CD4-positive, alpha-beta T cell (primary cell): ENCODE measurements at regions not wholly inside any gene's neighbourhood (a gene's known extent, or its start where the extent isn't known, plus 50 kb on each side); places are given as distances from the start of the nearest gene placed in this dataset.

Experiments
- ATAC-seq: fragments of 200-7000 bp; cut with Tn5 transposase; one replicate; pipeline ENCODE4 v1.10.0; 2022; ENCODE audit warnings: mild to moderate bottlenecking; ENCODE audit not compliant: poor library complexity
- CTCF ChIA-PET: fragments of 350-600 bp; sonication (Branson Sonifier 250); formaldehyde crosslinking; loops from one replicate; lab custom pipeline; 2021; ENCODE audit warnings: antibody characterized with exemption, inconsistent platforms; lab: Charles Lee
- POLR2A ChIA-PET: fragments of 350-600 bp; sonication (Branson Sonifier 250); formaldehyde crosslinking; loops from one replicate; lab custom pipeline; 2021; ENCODE audit warnings: antibody characterized with exemption, inconsistent platforms; lab: Charles Lee
- DNase-seq, 14 experiments: peaks; one replicate each; pipeline ENCODE4 v3.0.0-alpha.2; 2013 to 2020; ENCODE audit warnings: mixed read lengths in 2 of 14
- H3K27ac ChIP-seq, 2 donors: one replicate each; pipeline versions ENCODE4 v1.5.1 to v1.7.0; 2013; ENCODE audit warnings: low read length in 2 of 2, low read depth in 1 of 2, mild to moderate bottlenecking in 1 of 2
- H3K27me3 ChIP-seq, 2 experiments: 1 replicate in 1 of 2; 2 replicates in 1 of 2; pipeline versions ENCODE4 v1.6.1 to v1.7.0; 2013; ENCODE audit warnings: low read length in 2 of 2, control low read depth in 1 of 2, mild to moderate bottlenecking in 1 of 2, moderate library complexity in 1 of 2; ENCODE audit not compliant: insufficient read depth in 2 of 2, control insufficient read depth in 1 of 2
- H3K36me3 ChIP-seq: one replicate; pipeline ENCODE4 v1.6.1; 2013; ENCODE audit warnings: low read length, control low read depth; ENCODE audit not compliant: insufficient read depth
- H3K4me1 ChIP-seq: one replicate; pipeline ENCODE4 v1.6.1; 2013; ENCODE audit warnings: low read length, control low read depth; ENCODE audit not compliant: insufficient read depth
- H3K4me3 ChIP-seq: one replicate; pipeline ENCODE4 v1.5.1; 2013; ENCODE audit warnings: mild to moderate bottlenecking, low read length, moderate library complexity
- H3K9me3 ChIP-seq, 2 experiments: 1 replicate in 1 of 2; 2 replicates in 1 of 2; pipeline versions ENCODE4 v1.6.1 to v1.7.0; 2013; ENCODE audit warnings: low read length in 2 of 2, mild to moderate bottlenecking in 2 of 2, control low read depth in 1 of 2, moderate library complexity in 1 of 2; ENCODE audit not compliant: control insufficient read depth in 1 of 2, insufficient read depth in 1 of 2
- H3K27ac Mint-ChIP-seq: one replicate; pipeline ENCODE4 v1.8.0; 2020; ENCODE audit warnings: mixed read lengths
- H3K27me3 Mint-ChIP-seq: one replicate; pipeline ENCODE4 v1.8.0; 2021; ENCODE audit warnings: mixed read lengths
- H3K36me3 Mint-ChIP-seq: one replicate; pipeline ENCODE4 v1.8.0; 2021; ENCODE audit warnings: low read depth, mixed read lengths
- H3K4me1 Mint-ChIP-seq: one replicate; pipeline ENCODE4 v1.8.0; 2021; ENCODE audit warnings: low read depth, mixed read lengths
- H3K4me3 Mint-ChIP-seq: one replicate; pipeline ENCODE4 v1.8.0; 2020; ENCODE audit warnings: mild to moderate bottlenecking, mixed read lengths
- H3K9me3 Mint-ChIP-seq: one replicate; pipeline ENCODE4 v1.8.0; 2020; ENCODE audit warnings: mixed read lengths
- intact Hi-C, 2 experiments: fragments of 100-400 bp; cut with DNase I in 1 of 2; cut with micrococcal nuclease in 1 of 2; formaldehyde crosslinking; loops; one replicate each; pipeline versions ENCODE4 v1.15.1 to v1.9.0; 2023 to 2025; cut with DNase I, micrococcal nuclease
- TF ChIP-seq, protein P1 (sequence below): fragments of 200-600 bp; IDR thresholded peaks from one replicate; pipeline ENCODE4 v1.8.0; 2022; ENCODE audit warnings: antibody characterized with exemption, mild to moderate bottlenecking

DNA sequence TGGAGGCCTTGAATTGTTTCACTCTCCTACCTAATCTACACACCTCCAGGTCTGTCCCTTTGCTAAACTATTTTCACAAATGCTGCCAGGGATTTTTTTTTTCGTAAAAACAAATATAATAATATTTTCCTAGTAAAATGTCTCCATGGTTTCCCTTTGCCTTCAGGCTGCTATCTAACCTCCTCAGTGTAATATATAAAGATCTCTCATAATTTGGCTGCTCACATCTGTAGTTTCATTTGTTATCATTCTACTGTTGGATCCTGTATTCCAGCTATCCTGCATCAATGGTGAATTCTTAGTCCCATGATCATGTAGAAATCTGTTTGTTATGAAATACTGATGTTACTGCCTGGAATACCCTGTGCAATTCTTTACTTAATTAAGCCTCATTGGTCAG is 211.9 kb upstream of the CHRM2 start:
- Histone ChIP-seq H3K4me3 (no peak overlapping the region), H3K27ac (no peak overlapping the region), H3K4me1 (no peaks in the 10 kb centered on the region), H3K27me3 (no peaks in the 10 kb centered on the region), H3K9me3 (peaks cover 0 to 4% of the 10 kb centered on the region in 2 experiments), H3K36me3 (no peaks in the 10 kb centered on the region)
- Mint-ChIP-seq H3K9me3 (peaks cover 12% of the 10 kb centered on the region), H3K4me1 (no peaks in the 10 kb centered on the region), H3K36me3 (no peaks in the 10 kb centered on the region), H3K27ac (no peak overlapping the region), H3K27me3 (no peaks in the 10 kb centered on the region), H3K4me3 (no peak overlapping the region)
- no peak for ATAC-seq
- intact Hi-C loops, result no loop called here
- DNase-seq, result no peak
- TF ChIP-seq, protein P1, sequence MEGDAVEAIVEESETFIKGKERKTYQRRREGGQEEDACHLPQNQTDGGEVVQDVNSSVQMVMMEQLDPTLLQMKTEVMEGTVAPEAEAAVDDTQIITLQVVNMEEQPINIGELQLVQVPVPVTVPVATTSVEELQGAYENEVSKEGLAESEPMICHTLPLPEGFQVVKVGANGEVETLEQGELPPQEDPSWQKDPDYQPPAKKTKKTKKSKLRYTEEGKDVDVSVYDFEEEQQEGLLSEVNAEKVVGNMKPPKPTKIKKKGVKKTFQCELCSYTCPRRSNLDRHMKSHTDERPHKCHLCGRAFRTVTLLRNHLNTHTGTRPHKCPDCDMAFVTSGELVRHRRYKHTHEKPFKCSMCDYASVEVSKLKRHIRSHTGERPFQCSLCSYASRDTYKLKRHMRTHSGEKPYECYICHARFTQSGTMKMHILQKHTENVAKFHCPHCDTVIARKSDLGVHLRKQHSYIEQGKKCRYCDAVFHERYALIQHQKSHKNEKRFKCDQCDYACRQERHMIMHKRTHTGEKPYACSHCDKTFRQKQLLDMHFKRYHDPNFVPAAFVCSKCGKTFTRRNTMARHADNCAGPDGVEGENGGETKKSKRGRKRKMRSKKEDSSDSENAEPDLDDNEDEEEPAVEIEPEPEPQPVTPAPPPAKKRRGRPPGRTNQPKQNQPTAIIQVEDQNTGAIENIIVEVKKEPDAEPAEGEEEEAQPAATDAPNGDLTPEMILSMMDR, result no peak
- ChIA-PET POLR2A (no interaction called here), CTCF (no interaction called here)

DNA sequence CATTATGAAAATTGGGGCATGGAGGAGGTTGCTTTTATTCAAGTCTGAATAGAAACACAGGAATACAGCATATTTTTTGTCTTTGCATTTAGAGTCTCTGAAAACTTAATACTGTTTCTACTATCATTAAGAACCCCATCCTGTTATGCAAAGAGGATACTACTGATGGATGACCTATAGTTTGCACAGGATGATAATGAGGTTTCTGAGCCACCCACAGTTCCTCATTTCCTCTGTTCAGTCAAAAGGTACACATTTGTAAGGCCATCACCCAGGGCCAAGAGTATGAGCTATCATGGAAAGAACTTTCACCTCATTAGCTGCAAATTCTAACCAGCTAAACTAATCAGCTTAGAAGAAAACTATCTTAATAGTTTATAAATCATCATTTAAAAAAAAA is 213.0 kb upstream of the CHRM2 start:
- TF ChIP-seq, protein P1, result no peak
- intact Hi-C loops, result no loop called here
- Mint-ChIP-seq H3K27ac (no peak overlapping the region), H3K36me3 (no peaks in the 10 kb centered on the region), H3K4me1 (no peaks in the 10 kb centered on the region), H3K9me3 (peaks cover 12% of the 10 kb centered on the region), H3K4me3 (no peak overlapping the region), H3K27me3 (no peaks in the 10 kb centered on the region)
- H3K9me3 ChIP-seq, result peaks cover 0 to 4% of the 10 kb centered on the region in 2 experiments
- DNase-seq (no peak), ATAC-seq (no peak)
- no peaks in the 10 kb centered on the region for H3K36me3 ChIP-seq
- H3K27ac ChIP-seq, result no peak overlapping the region
- ChIA-PET CTCF (no interaction called here), POLR2A (no interaction called here)
- H3K4me3 ChIP-seq, result no peak overlapping the region
- H3K27me3 ChIP-seq, result no peaks in the 10 kb centered on the region
- no peaks in the 10 kb centered on the region for H3K4me1 ChIP-seq

- Histone ChIP-seq H3K27me3 (no peaks in the 10 kb centered on the region), H3K9me3 (peaks cover 0 to 4% of the 10 kb centered on the region in 2 experiments), H3K27ac (no peak overlapping the region), H3K36me3 (no peaks in the 10 kb centered on the region), H3K4me3 (no peak overlapping the region), H3K4me1 (no peaks in the 10 kb centered on the region)
- H3K9me3 Mint-ChIP-seq, result peaks cover 15% of the 10 kb centered on the region
- ATAC-seq (no peak), DNase-seq (no peak)
- no peaks in the 10 kb centered on the region for H3K4me1 Mint-ChIP-seq
- H3K4me3 Mint-ChIP-seq, result no peak overlapping the region
- H3K36me3 Mint-ChIP-seq, result no peaks in the 10 kb centered on the region
- POLR2A ChIA-PET, result no interaction called here
- CTCF ChIA-PET, result no interaction called here
- TF ChIP-seq, protein P1, result no peak
- no peak overlapping the region for H3K27ac Mint-ChIP-seq
- no peaks in the 10 kb centered on the region for H3K27me3 Mint-ChIP-seq
- intact Hi-C loops, result no loop called here
These were observed 214.0 kb upstream of the CHRM2 start for GRCh38 chr7:136654406-136654805.
